Loucy (cell line): ENCODE measurements at regions not wholly inside any gene's neighbourhood (a gene's known extent, or its start where the extent isn't known, plus 50 kb on each side); places are given as distances from the start of the nearest gene placed in this dataset.

Experiments
- H2AFZ ChIP-seq: fragments of 200-600 bp; sonication (generic); 2 replicates; pipeline ENCODE4 v1.6.0; 2016; ENCODE audit warnings: antibody characterized with exemption, mild to moderate bottlenecking, low read length, moderate library complexity
- H3F3A ChIP-seq: fragments of 200-600 bp; 2 replicates; pipeline ENCODE4 v1.6.0; 2016; ENCODE audit warnings: antibody characterized with exemption, low read depth, mild to moderate bottlenecking
- H3K27me3 ChIP-seq: fragments of 200-600 bp; sonication (generic); 2 replicates; pipeline ENCODE4 v1.6.1; 2014; ENCODE audit warnings: low read length, mild to moderate bottlenecking; ENCODE audit not compliant: insufficient read depth, poor library complexity, severe bottlenecking
- H3K36me3 ChIP-seq: fragments of 200-600 bp; sonication (generic); 2 replicates; pipeline ENCODE4 v1.6.1; 2016; ENCODE audit warnings: low read length; ENCODE audit not compliant: insufficient read depth
- H3K4me1 ChIP-seq: fragments of 200-600 bp; sonication (generic); 2 replicates; pipeline ENCODE4 v1.5.1; 2014; ENCODE audit warnings: low read length, mild to moderate bottlenecking; ENCODE audit not compliant: insufficient read depth, poor library complexity, severe bottlenecking
- H3K4me2 ChIP-seq: fragments of 200-600 bp; sonication (generic); 2 replicates; pipeline ENCODE4 v1.6.0; 2014; ENCODE audit warnings: antibody characterized with exemption, low read length, low read depth, mild to moderate bottlenecking; ENCODE audit not compliant: poor library complexity, severe bottlenecking
- H3K4me3 ChIP-seq: fragments of 200-600 bp; sonication (generic); 2 replicates; pipeline ENCODE4 v1.5.1; 2014; ENCODE audit warnings: low read length, mild to moderate bottlenecking, mixed read lengths; ENCODE audit not compliant: poor library complexity, severe bottlenecking
- H3K79me2 ChIP-seq: fragments of 200-600 bp; sonication (generic); 2 replicates; pipeline ENCODE4 v1.6.1; 2014; ENCODE audit warnings: low read length; ENCODE audit not compliant: insufficient read depth
- H3K9ac ChIP-seq: fragments of 200-600 bp; sonication (generic); 2 replicates; pipeline ENCODE4 v1.6.0; 2014; ENCODE audit warnings: mild to moderate bottlenecking, low read depth, low read length, moderate library complexity; ENCODE audit not compliant: poor library complexity, severe bottlenecking
- H3K9me2 ChIP-seq: fragments of 200-600 bp; sonication (generic); replicated peaks from 2 replicates; pipeline ENCODE4 v1.6.1; 2016; ENCODE audit warnings: low read depth, low read length, mixed read lengths
- H3K9me3 ChIP-seq: fragments of 200-600 bp; sonication (generic); 2 replicates; pipeline ENCODE4 v1.6.1; 2014; ENCODE audit warnings: mild to moderate bottlenecking, antibody characterized with exemption, low read length, low read depth; ENCODE audit not compliant: insufficient read depth
- H4K20me1 ChIP-seq: fragments of 200-600 bp; sonication (generic); 2 replicates; pipeline ENCODE4 v1.6.0; 2014; ENCODE audit warnings: antibody characterized with exemption, low read length, mild to moderate bottlenecking; ENCODE audit not compliant: insufficient read depth, poor library complexity, severe bottlenecking
- CTCF ChIP-seq: fragments of 200-600 bp; sonication (generic); conservative IDR thresholded peaks from 2 replicates; pipeline ENCODE4 v1.5.1; 2014; ENCODE audit warnings: mild to moderate bottlenecking, antibody characterized with exemption, low read length
- EZH2phosphoT487 ChIP-seq: fragments of 200-600 bp; IDR thresholded peaks from 2 replicates; pipeline ENCODE4 v1.6.1; 2018; ENCODE audit warnings: antibody characterized with exemption, mild to moderate bottlenecking, moderate library complexity, borderline replicate concordance

GRCh38 chr6:1077478-1078416 lies 234.2 kb upstream of the FOXQ1 start:
- Histone ChIP-seq H3K27me3 (no peaks in the 10 kb centered on the region), H3K36me3 (no peaks in the 10 kb centered on the region), H3K79me2 (no peaks in the 10 kb centered on the region), H3K4me2 (no peak overlapping the region), H3K9ac (no peak overlapping the region), H3K4me3 (no peak overlapping the region), H3K9me3 (no peaks in the 10 kb centered on the region), H3K9me2 (no peaks in the 10 kb centered on the region), H4K20me1 (no peaks in the 10 kb centered on the region), H2AFZ (no peak overlapping the region), H3F3A (no peaks in the 10 kb centered on the region), H3K4me1 (no peaks in the 10 kb centered on the region)
- TF ChIP-seq CTCF (no peak), EZH2phosphoT487 (no peak)

DNA sequence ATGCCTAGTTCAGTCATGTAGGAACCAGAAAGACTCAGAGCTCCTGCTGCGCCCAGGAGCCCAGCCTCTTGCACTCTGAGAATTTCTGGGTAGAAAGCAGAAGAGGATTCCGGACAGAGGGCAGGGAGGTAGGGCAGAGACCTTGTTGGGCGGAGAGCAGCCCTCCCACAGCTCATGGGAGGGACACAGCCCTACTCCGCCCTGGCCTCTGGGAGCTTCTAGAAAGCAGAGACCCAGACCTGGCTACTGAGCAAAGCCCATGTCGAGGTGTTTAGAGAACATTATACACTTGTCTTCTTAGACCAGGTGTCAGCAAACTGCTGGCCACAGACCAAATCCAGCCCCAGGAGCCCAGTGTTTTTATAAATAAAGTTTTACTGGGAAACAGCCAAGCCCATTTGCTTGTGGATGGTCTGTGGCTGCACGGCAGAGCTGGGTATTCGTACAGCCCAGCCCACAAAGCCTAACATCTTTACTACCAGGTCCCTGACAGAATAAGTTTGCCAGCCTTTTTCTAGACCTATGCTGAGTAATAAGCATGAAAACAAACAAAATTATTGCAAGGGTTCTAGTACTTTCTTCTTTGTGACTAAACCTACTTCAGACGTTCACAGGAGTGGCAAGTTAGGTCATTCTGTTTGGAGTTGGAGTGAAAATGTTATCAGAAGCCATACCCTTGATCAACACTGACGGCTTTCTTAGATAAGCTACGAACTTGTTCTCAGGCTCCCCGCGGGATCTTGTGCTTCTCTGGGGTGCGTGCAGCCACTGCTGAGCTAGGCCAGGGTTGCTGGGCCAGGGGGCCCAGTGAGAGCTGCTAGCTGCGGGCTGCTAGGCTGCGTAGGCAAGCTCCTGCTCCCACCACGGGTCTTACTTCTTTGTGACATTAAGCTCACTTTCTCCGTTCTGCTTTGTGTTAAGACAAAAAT lies 235.1 kb upstream of the FOXQ1 start:
- no peaks in the 10 kb centered on the region for H3K36me3 ChIP-seq
- no peak overlapping the region for H3K9ac ChIP-seq
- H3F3A ChIP-seq = no peaks in the 10 kb centered on the region
- H3K4me3 ChIP-seq = no peak overlapping the region
- H3K4me2 ChIP-seq = no peak overlapping the region
- no peaks in the 10 kb centered on the region for H4K20me1 ChIP-seq
- H3K9me3 ChIP-seq = no peaks in the 10 kb centered on the region
- TF ChIP-seq EZH2phosphoT487 (no peak), CTCF (no peak)
- H3K9me2 ChIP-seq = no peaks in the 10 kb centered on the region
- no peaks in the 10 kb centered on the region for H3K4me1 ChIP-seq
- no peaks in the 10 kb centered on the region for H3K27me3 ChIP-seq
- no peaks in the 10 kb centered on the region for H3K79me2 ChIP-seq
- no peak overlapping the region for H2AFZ ChIP-seq

- Histone ChIP-seq H3K9ac (no peak overlapping the region), H4K20me1 (no peaks in the 10 kb centered on the region), H3K4me2 (no peak overlapping the region), H3K4me3 (no peak overlapping the region), H3K9me2 (no peaks in the 10 kb centered on the region), H3K36me3 (no peaks in the 10 kb centered on the region), H3K79me2 (no peaks in the 10 kb centered on the region), H3F3A (no peaks in the 10 kb centered on the region), H3K4me1 (no peaks in the 10 kb centered on the region), H3K27me3 (no peaks in the 10 kb centered on the region), H3K9me3 (no peaks in the 10 kb centered on the region), H2AFZ (no peak overlapping the region)
- TF ChIP-seq EZH2phosphoT487 (no peak), CTCF (no peak)
Measured at GRCh38 chr6:1075880-1076279, 236.0 kb upstream of the FOXQ1 start.
